Neuronal stem cell (in vitro differentiated cells): ENCODE measurements at regions not wholly inside any gene's neighbourhood (a gene's known extent, or its start where the extent isn't known, plus 50 kb on each side); places are given as distances from the start of the nearest gene placed in this dataset.

ENCODE experiments used
- DNase-seq: peaks from one replicate; pipeline ENCODE4 v3.0.0-alpha.2; 2013; ENCODE audit warnings: low spot score
- H2AFZ ChIP-seq: one replicate; pipeline ENCODE4 v1.6.1; 2013; ENCODE audit warnings: mild to moderate bottlenecking, low read length, inconsistent platforms
- H2AK5ac ChIP-seq: 2 replicates; pipeline ENCODE4 v1.6.1; 2013; ENCODE audit warnings: low read depth, mild to moderate bottlenecking, inconsistent platforms, low read length, moderate library complexity, mixed read lengths
- H2BK120ac ChIP-seq: 2 replicates; pipeline ENCODE4 v1.6.1; 2013; ENCODE audit warnings: low read depth, mild to moderate bottlenecking, inconsistent platforms, low read length, moderate library complexity, mixed read lengths
- H2BK12ac ChIP-seq: one replicate; pipeline ENCODE4 v1.6.1; 2013; ENCODE audit warnings: low read length, inconsistent platforms
- H2BK15ac ChIP-seq: 2 replicates; pipeline ENCODE4 v1.6.1; 2013; ENCODE audit warnings: mild to moderate bottlenecking, low read length, inconsistent platforms, mixed read lengths
- H2BK5ac ChIP-seq: one replicate; pipeline ENCODE4 v1.6.1; 2013; ENCODE audit warnings: inconsistent platforms, mild to moderate bottlenecking, low read length, moderate library complexity
- H3K14ac ChIP-seq: one replicate; pipeline ENCODE4 v1.6.1; 2013; ENCODE audit warnings: low read length, inconsistent platforms
- H3K18ac ChIP-seq: 2 replicates; pipeline ENCODE4 v1.6.1; 2013; ENCODE audit warnings: low read length, inconsistent platforms
- H3K23ac ChIP-seq: 2 replicates; pipeline ENCODE4 v1.6.1; 2013; ENCODE audit warnings: low read depth, mild to moderate bottlenecking, mixed read lengths, low read length, inconsistent platforms; ENCODE audit not compliant: poor library complexity
- H3K27ac ChIP-seq: replicated peaks from 3 replicates; pipeline ENCODE4 v1.5.1; 2013; ENCODE audit warnings: low read length, inconsistent platforms
- H3K27me3 ChIP-seq, 3 experiments: 2 replicates each; pipeline ENCODE4 v1.6.1; 2013; ENCODE audit warnings: low read length in 3 of 3, mild to moderate bottlenecking in 2 of 3, inconsistent platforms in 1 of 3, low read depth in 1 of 3, mixed read lengths in 1 of 3, moderate library complexity in 1 of 3; ENCODE audit not compliant: control insufficient read depth in 3 of 3, insufficient read depth in 3 of 3
- H3K36me3 ChIP-seq, 2 donors: replicated peaks in 1 of 2; 2 replicates each; pipeline ENCODE4 v1.6.1; 2013; ENCODE audit warnings: low read length in 2 of 2; ENCODE audit not compliant: control insufficient read depth in 2 of 2, insufficient read depth in 2 of 2
- H3K4ac ChIP-seq: 2 replicates; pipeline ENCODE4 v1.6.1; 2013; ENCODE audit warnings: inconsistent platforms, mild to moderate bottlenecking, low read length, moderate library complexity
- H3K4me1 ChIP-seq, 2 donors: 1 replicate in 1 of 2; 2 replicates in 1 of 2; pipeline ENCODE4 v1.6.1; 2013; ENCODE audit warnings: low read length in 2 of 2, low read depth in 1 of 2; ENCODE audit not compliant: control insufficient read depth in 2 of 2, insufficient read depth in 1 of 2
- H3K4me2 ChIP-seq: one replicate; pipeline ENCODE4 v1.6.1; 2013; ENCODE audit warnings: mild to moderate bottlenecking, low read length, inconsistent platforms; ENCODE audit not compliant: insufficient read depth, poor library complexity, severe bottlenecking
- H3K4me3 ChIP-seq, 2 donors: 2 replicates each; pipeline ENCODE4 v1.5.1; 2013; ENCODE audit warnings: low read length in 2 of 2, mild to moderate bottlenecking in 2 of 2, inconsistent platforms in 1 of 2, moderate library complexity in 1 of 2
- H3K79me1 ChIP-seq: one replicate; pipeline ENCODE4 v1.6.1; 2013; ENCODE audit warnings: low read depth, mild to moderate bottlenecking, inconsistent platforms, low read length, moderate library complexity
- H3K9ac ChIP-seq: one replicate; pipeline ENCODE4 v1.6.1; 2013; ENCODE audit warnings: mild to moderate bottlenecking, low read depth, low read length, inconsistent platforms; ENCODE audit not compliant: poor library complexity
- H3K9me3 ChIP-seq, 2 donors: replicated peaks in 1 of 2; 2 replicates each; pipeline versions ENCODE3 to v1.6.1; 2013; ENCODE audit warnings: low read length in 2 of 2, mild to moderate bottlenecking in 2 of 2, inconsistent platforms in 1 of 2, low read depth in 1 of 2, mixed read lengths in 1 of 2, moderate library complexity in 1 of 2; ENCODE audit not compliant: control insufficient read depth in 2 of 2, insufficient read depth in 1 of 2
- H4K8ac ChIP-seq: one replicate; pipeline ENCODE4 v1.6.1; 2013; ENCODE audit warnings: low read depth, mild to moderate bottlenecking, inconsistent platforms, low read length, moderate library complexity
- H4K91ac ChIP-seq: one replicate; pipeline ENCODE4 v1.6.1; 2013; ENCODE audit warnings: low read length, low read depth, mild to moderate bottlenecking, inconsistent platforms; ENCODE audit not compliant: poor library complexity
- WGBS, 2 donors: extraction: QIAGEN DNeasy Blood & Tissue Kit; methylation state at CpG; one replicate each; pipeline ENCODE4 v1.1.7; 2013; ENCODE audit warnings: missing lambda C conversion rate in 2 of 2, mixed read lengths in 1 of 2; ENCODE audit not compliant: insufficient read length in 2 of 2, insufficient replicate concordance in 1 of 2; ENCODE audit errors: extremely low coverage in 2 of 2; 5-methylcytosine and 5-hydroxymethylcytosine counted together

GRCh38 chr2:47277187-47277586 lies 91.9 kb upstream of the EPCAM start:
- no peak overlapping the region for H2BK12ac ChIP-seq
- H3K4me2 ChIP-seq = no peak overlapping the region
- H2BK5ac ChIP-seq = no peak overlapping the region
- H3K36me3 ChIP-seq = no peaks in the 10 kb centered on the region
- no peak overlapping the region for H4K8ac ChIP-seq
- H3K4me3 ChIP-seq = no peak overlapping the region
- H2AK5ac ChIP-seq = no peak overlapping the region
- no peak overlapping the region for H2BK15ac ChIP-seq
- H3K9me3 ChIP-seq = peaks cover 0 to 5% of the 10 kb centered on the region in 2 donors
- no peak overlapping the region for H2AFZ ChIP-seq
- H3K4ac ChIP-seq = no peak overlapping the region
- no peak overlapping the region for H3K14ac ChIP-seq
- H3K4me1 ChIP-seq = peaks cover 3 to 12% of the 10 kb centered on the region in 2 donors
- H3K27me3 ChIP-seq = no peaks in the 10 kb centered on the region
- no peak overlapping the region for H3K9ac ChIP-seq
- H3K23ac ChIP-seq = no peak overlapping the region
- no peak overlapping the region for H2BK120ac ChIP-seq
- no peak overlapping the region for H3K27ac ChIP-seq
- no peak for DNase-seq
- no peak overlapping the region for H3K18ac ChIP-seq
- H4K91ac ChIP-seq = no peak overlapping the region
- no peaks in the 10 kb centered on the region for H3K79me1 ChIP-seq

GRCh38 chr2:47276061-47276460 lies 93.0 kb upstream of the EPCAM start:
- Histone ChIP-seq H3K4me3 (no peak overlapping the region), H2AFZ (no peak overlapping the region), H3K18ac (no peak overlapping the region), H2BK120ac (no peak overlapping the region), H3K23ac (no peak overlapping the region), H3K36me3 (no peaks in the 10 kb centered on the region), H4K8ac (no peak overlapping the region), H3K79me1 (no peaks in the 10 kb centered on the region), H3K4me2 (no peak overlapping the region), H2BK5ac (no peak overlapping the region), H2AK5ac (no peak overlapping the region), H3K14ac (no peak overlapping the region), H4K91ac (no peak overlapping the region), H3K27me3 (no peaks in the 10 kb centered on the region), H3K9ac (no peak overlapping the region), H3K9me3 (peaks cover 0 to 5% of the 10 kb centered on the region in 2 donors), H3K4ac (no peak overlapping the region), H2BK15ac (no peak overlapping the region), H3K4me1 (peaks cover 3 to 12% of the 10 kb centered on the region in 2 donors), H3K27ac (no peak overlapping the region), H2BK12ac (no peak overlapping the region)
- WGBS, 2 donors = no CpG with 5 or more reads among the region's 3 CpGs
- DNase-seq = no peak

- no peak overlapping the region for H2BK5ac ChIP-seq
- H3K27ac ChIP-seq = no peak overlapping the region
- H3K23ac ChIP-seq = no peak overlapping the region
- no peak overlapping the region for H3K4me3 ChIP-seq
- H2BK12ac ChIP-seq = no peak overlapping the region
- H2AFZ ChIP-seq = peak overlapping the region; percentile 64
- peak overlapping the region; percentile 40 for H2AK5ac ChIP-seq
- DNase-seq = no peak
- no peak overlapping the region for H2BK120ac ChIP-seq
- H3K14ac ChIP-seq = no peak overlapping the region
- peaks cover 3 to 12% of the 10 kb centered on the region in 2 donors for H3K4me1 ChIP-seq
- no peak overlapping the region for H3K4me2 ChIP-seq
- peak overlapping the region; percentile 3 for H3K18ac ChIP-seq
- H3K27me3 ChIP-seq = no peaks in the 10 kb centered on the region
- no peaks in the 10 kb centered on the region for H3K36me3 ChIP-seq
- no CpG with 5 or more reads among the region's 10 CpGs for WGBS, 2 donors
- H3K9me3 ChIP-seq = peaks cover 0 to 5% of the 10 kb centered on the region in 2 donors
- no peak overlapping the region for H3K9ac ChIP-seq
- H3K79me1 ChIP-seq = no peaks in the 10 kb centered on the region
- H2BK15ac ChIP-seq = no peak overlapping the region
- H3K4ac ChIP-seq = no peak overlapping the region
- H4K91ac ChIP-seq = no peak overlapping the region
- no peak overlapping the region for H4K8ac ChIP-seq
These were observed 94.9 kb upstream of the EPCAM start for GRCh38 chr2:47274054-47274782.

- Histone ChIP-seq H4K91ac (no peak overlapping the region), H3K79me1 (no peaks in the 10 kb centered on the region), H3K27ac (no peak overlapping the region), H3K4me3 (no peak overlapping the region), H3K9ac (no peak overlapping the region), H2AK5ac (no peak overlapping the region), H3K18ac (peak overlapping the region; percentile 6), H4K8ac (no peak overlapping the region), H3K36me3 (no peaks in the 10 kb centered on the region), H3K9me3 (peaks cover 0 to 5% of the 10 kb centered on the region in 2 donors), H2BK5ac (no peak overlapping the region), H2BK12ac (no peak overlapping the region), H2BK120ac (no peak overlapping the region), H2AFZ (no peak overlapping the region), H3K14ac (no peak overlapping the region), H3K4ac (no peak overlapping the region), H3K23ac (no peak overlapping the region), H3K4me2 (no peak overlapping the region), H3K4me1 (peaks cover 3 to 12% of the 10 kb centered on the region in 2 donors), H3K27me3 (no peaks in the 10 kb centered on the region), H2BK15ac (no peak overlapping the region)
- no peak for DNase-seq
- WGBS, 2 donors = no CpG with 5 or more reads among the region's 18 CpGs
These were observed 96.0 kb upstream of the EPCAM start for GRCh38 chr2:47272905-47273758.
